CD4-positive, alpha-beta T cell (primary cell): ENCODE measurements at regions not wholly inside any gene's neighbourhood (a gene's known extent, or its start where the extent isn't known, plus 50 kb on each side); places are given as distances from the start of the nearest gene placed in this dataset.

Experiments
- ATAC-seq: fragments of 200-7000 bp; cut with Tn5 transposase; one replicate; pipeline ENCODE4 v1.10.0; 2022; ENCODE audit warnings: mild to moderate bottlenecking; ENCODE audit not compliant: poor library complexity
- CTCF ChIA-PET: fragments of 350-600 bp; sonication (Branson Sonifier 250); formaldehyde crosslinking; loops from one replicate; lab custom pipeline; 2021; ENCODE audit warnings: antibody characterized with exemption, inconsistent platforms; lab: Charles Lee
- POLR2A ChIA-PET: fragments of 350-600 bp; sonication (Branson Sonifier 250); formaldehyde crosslinking; loops from one replicate; lab custom pipeline; 2021; ENCODE audit warnings: antibody characterized with exemption, inconsistent platforms; lab: Charles Lee
- DNase-seq, 14 experiments: peaks; one replicate each; pipeline ENCODE4 v3.0.0-alpha.2; 2013 to 2020; ENCODE audit warnings: mixed read lengths in 2 of 14
- H3K27ac ChIP-seq, 2 donors: one replicate each; pipeline versions ENCODE4 v1.5.1 to v1.7.0; 2013; ENCODE audit warnings: low read length in 2 of 2, low read depth in 1 of 2, mild to moderate bottlenecking in 1 of 2
- H3K27me3 ChIP-seq, 2 experiments: 1 replicate in 1 of 2; 2 replicates in 1 of 2; pipeline versions ENCODE4 v1.6.1 to v1.7.0; 2013; ENCODE audit warnings: low read length in 2 of 2, control low read depth in 1 of 2, mild to moderate bottlenecking in 1 of 2, moderate library complexity in 1 of 2; ENCODE audit not compliant: insufficient read depth in 2 of 2, control insufficient read depth in 1 of 2
- H3K36me3 ChIP-seq: one replicate; pipeline ENCODE4 v1.6.1; 2013; ENCODE audit warnings: low read length, control low read depth; ENCODE audit not compliant: insufficient read depth
- H3K4me1 ChIP-seq: one replicate; pipeline ENCODE4 v1.6.1; 2013; ENCODE audit warnings: low read length, control low read depth; ENCODE audit not compliant: insufficient read depth
- H3K4me3 ChIP-seq: one replicate; pipeline ENCODE4 v1.5.1; 2013; ENCODE audit warnings: mild to moderate bottlenecking, low read length, moderate library complexity
- H3K9me3 ChIP-seq, 2 experiments: 1 replicate in 1 of 2; 2 replicates in 1 of 2; pipeline versions ENCODE4 v1.6.1 to v1.7.0; 2013; ENCODE audit warnings: low read length in 2 of 2, mild to moderate bottlenecking in 2 of 2, control low read depth in 1 of 2, moderate library complexity in 1 of 2; ENCODE audit not compliant: control insufficient read depth in 1 of 2, insufficient read depth in 1 of 2
- H3K27ac Mint-ChIP-seq: one replicate; pipeline ENCODE4 v1.8.0; 2020; ENCODE audit warnings: mixed read lengths
- H3K27me3 Mint-ChIP-seq: one replicate; pipeline ENCODE4 v1.8.0; 2021; ENCODE audit warnings: mixed read lengths
- H3K36me3 Mint-ChIP-seq: one replicate; pipeline ENCODE4 v1.8.0; 2021; ENCODE audit warnings: low read depth, mixed read lengths
- H3K4me1 Mint-ChIP-seq: one replicate; pipeline ENCODE4 v1.8.0; 2021; ENCODE audit warnings: low read depth, mixed read lengths
- H3K4me3 Mint-ChIP-seq: one replicate; pipeline ENCODE4 v1.8.0; 2020; ENCODE audit warnings: mild to moderate bottlenecking, mixed read lengths
- H3K9me3 Mint-ChIP-seq: one replicate; pipeline ENCODE4 v1.8.0; 2020; ENCODE audit warnings: mixed read lengths
- intact Hi-C, 2 experiments: fragments of 100-400 bp; cut with DNase I in 1 of 2; cut with micrococcal nuclease in 1 of 2; formaldehyde crosslinking; loops; one replicate each; pipeline versions ENCODE4 v1.15.1 to v1.9.0; 2023 to 2025; cut with DNase I, micrococcal nuclease
- TF ChIP-seq, protein P1 (sequence below): fragments of 200-600 bp; IDR thresholded peaks from one replicate; pipeline ENCODE4 v1.8.0; 2022; ENCODE audit warnings: antibody characterized with exemption, mild to moderate bottlenecking

DNA sequence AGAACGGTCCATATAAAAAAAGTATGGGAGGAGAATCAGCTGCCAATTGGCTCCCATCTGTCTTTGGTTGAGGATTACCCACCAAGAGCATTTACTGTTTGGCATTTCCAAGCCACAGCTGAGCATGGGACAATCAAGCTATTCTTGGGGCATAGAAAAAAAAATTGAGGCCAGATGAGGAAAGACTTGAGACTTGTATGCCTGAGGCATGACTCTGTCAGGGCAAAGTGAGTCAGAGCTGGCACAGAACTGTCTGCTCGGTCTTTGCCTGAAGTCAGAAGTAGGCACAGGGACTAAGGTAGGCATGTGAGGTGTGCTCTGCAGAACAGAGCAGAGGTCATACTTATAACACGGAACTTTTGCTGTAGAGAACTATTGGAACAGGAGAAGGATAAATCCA, 126.5 kb upstream of the CHRM2 start:
- H3K4me3 Mint-ChIP-seq: no peak overlapping the region
- POLR2A ChIA-PET: no interaction called here
- Histone ChIP-seq H3K36me3 (no peaks in the 10 kb centered on the region), H3K9me3 (peaks cover 3 to 6% of the 10 kb centered on the region in 2 experiments), H3K4me1 (no peaks in the 10 kb centered on the region), H3K4me3 (no peak overlapping the region), H3K27ac (no peak overlapping the region), H3K27me3 (no peaks in the 10 kb centered on the region)
- ATAC-seq (no peak), DNase-seq (no peak)
- CTCF ChIA-PET: no interaction called here
- H3K27ac Mint-ChIP-seq: no peak overlapping the region
- H3K36me3 Mint-ChIP-seq: no peaks in the 10 kb centered on the region
- peaks cover 11% of the 10 kb centered on the region for H3K9me3 Mint-ChIP-seq
- H3K27me3 Mint-ChIP-seq: no peaks in the 10 kb centered on the region
- intact Hi-C loops: no loop called here
- TF ChIP-seq, protein P1, sequence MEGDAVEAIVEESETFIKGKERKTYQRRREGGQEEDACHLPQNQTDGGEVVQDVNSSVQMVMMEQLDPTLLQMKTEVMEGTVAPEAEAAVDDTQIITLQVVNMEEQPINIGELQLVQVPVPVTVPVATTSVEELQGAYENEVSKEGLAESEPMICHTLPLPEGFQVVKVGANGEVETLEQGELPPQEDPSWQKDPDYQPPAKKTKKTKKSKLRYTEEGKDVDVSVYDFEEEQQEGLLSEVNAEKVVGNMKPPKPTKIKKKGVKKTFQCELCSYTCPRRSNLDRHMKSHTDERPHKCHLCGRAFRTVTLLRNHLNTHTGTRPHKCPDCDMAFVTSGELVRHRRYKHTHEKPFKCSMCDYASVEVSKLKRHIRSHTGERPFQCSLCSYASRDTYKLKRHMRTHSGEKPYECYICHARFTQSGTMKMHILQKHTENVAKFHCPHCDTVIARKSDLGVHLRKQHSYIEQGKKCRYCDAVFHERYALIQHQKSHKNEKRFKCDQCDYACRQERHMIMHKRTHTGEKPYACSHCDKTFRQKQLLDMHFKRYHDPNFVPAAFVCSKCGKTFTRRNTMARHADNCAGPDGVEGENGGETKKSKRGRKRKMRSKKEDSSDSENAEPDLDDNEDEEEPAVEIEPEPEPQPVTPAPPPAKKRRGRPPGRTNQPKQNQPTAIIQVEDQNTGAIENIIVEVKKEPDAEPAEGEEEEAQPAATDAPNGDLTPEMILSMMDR: no peak
- no peaks in the 10 kb centered on the region for H3K4me1 Mint-ChIP-seq

DNA sequence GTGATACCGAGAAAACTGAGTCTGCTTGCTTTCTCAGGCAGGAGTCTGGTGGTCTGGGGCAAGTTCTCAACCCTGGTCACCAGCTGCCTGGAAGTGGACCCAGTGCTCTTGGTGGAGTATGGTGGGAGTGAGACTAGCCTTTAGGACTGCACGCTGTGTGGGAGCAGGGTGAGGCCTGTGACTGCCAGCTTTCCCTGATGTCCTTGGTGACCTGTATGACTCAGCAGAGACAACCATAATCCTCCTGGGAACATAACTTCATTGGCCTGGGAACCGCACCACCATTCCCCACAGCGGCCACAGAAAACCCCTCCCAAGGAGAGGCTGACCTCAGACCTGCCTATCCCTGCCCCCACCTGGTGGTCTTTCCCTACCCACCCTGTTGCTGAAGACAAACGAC, 139.5 kb upstream of the CHRM2 start:
- Histone ChIP-seq H3K27ac (no peak overlapping the region), H3K4me1 (no peaks in the 10 kb centered on the region), H3K9me3 (peaks cover 0 to 4% of the 10 kb centered on the region in 2 experiments), H3K36me3 (no peaks in the 10 kb centered on the region), H3K4me3 (no peak overlapping the region), H3K27me3 (no peaks in the 10 kb centered on the region)
- ChIA-PET CTCF (no interaction called here), POLR2A (no interaction called here)
- H3K4me3 Mint-ChIP-seq: no peak overlapping the region
- H3K27me3 Mint-ChIP-seq: no peaks in the 10 kb centered on the region
- DNase-seq (peak in 1 of 14 experiments; percentile 2), ATAC-seq (no peak)
- TF ChIP-seq, protein P1: no peak
- peaks cover 7% of the 10 kb centered on the region for H3K9me3 Mint-ChIP-seq
- no peaks in the 10 kb centered on the region for H3K36me3 Mint-ChIP-seq
- no peak overlapping the region for H3K27ac Mint-ChIP-seq
- H3K4me1 Mint-ChIP-seq: no peaks in the 10 kb centered on the region
- intact Hi-C loops: no loop called here

DNA sequence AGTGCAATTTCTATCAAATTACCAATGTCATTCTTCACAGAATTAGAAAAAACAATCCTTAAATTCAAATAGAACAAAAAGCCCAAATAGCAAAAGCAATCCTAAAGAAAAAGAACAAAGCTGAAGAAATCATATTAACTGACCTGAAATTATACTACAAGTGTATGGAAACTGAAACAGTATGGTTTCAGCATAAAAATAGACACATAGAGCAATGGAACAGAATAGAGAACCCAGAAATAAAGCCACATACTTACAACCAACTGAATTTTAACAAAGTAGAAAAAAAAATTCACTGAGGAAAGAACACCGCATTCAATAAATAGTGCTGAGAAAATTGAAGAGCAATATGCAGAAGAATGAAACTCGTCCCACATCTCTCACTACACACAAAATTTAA, 142.0 kb upstream of the CHRM2 start:
- Mint-ChIP-seq H3K4me3 (no peak overlapping the region), H3K4me1 (no peaks in the 10 kb centered on the region)

More for the DNA sequence above, 142.0 kb upstream of the CHRM2 start:
- Mint-ChIP-seq H3K27me3 (no peaks in the 10 kb centered on the region), H3K36me3 (no peaks in the 10 kb centered on the region), H3K9me3 (peaks cover 6% of the 10 kb centered on the region), H3K27ac (no peak overlapping the region)
- Histone ChIP-seq H3K36me3 (no peaks in the 10 kb centered on the region), H3K4me3 (no peak overlapping the region), H3K27me3 (no peaks in the 10 kb centered on the region), H3K4me1 (no peaks in the 10 kb centered on the region), H3K9me3 (peaks cover 0 to 4% of the 10 kb centered on the region in 2 experiments), H3K27ac (no peak overlapping the region)
- POLR2A ChIA-PET: no interaction called here
- ATAC-seq (no peak), DNase-seq (no peak)
- intact Hi-C loops: no loop called here
- CTCF ChIA-PET: no interaction called here
- TF ChIP-seq, protein P1: no peak
